ENCODE measurements at regions not wholly inside any gene's neighbourhood (a gene's known extent, or its start where the extent isn't known, plus 50 kb on each side); places are given as distances from the start of the nearest gene placed in this dataset.

DNA sequence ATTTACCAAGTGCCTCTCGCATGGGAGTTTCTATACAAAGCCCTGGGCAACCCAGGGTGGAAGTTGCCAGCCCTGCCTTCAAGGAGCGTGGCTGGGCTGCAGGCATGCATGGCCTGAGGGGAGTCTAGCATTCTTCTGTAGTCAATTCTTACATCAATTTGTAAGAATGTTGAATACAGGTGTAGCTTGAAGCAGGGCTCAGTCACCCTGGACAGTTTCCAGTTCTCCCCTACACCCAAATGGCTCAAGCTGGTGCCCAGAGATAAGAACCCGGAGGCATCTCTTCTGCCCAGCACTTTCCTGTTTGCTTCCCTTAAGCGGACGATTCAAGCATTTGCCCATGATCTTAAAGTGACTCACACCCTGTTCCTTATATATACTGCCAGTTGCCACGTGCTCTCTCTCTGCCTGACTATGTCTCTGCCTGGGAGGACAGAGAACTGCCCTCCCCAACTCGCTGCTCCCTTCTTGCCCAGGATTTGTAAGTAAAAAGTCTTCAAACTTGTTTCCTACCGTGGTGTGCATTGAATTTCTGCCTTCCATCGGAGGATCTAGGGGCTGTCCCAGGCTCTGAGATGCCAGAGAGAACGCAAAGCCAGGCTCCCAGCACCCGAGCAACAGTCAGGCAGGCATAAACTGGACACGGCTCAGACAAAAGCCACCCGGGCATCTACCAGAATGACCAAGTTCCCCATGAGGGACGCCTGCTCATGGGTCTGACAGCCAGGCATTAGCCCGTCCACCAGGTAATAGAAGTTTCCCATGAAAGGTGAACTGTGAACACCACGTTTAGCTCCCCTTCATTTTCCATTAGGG is 50.9 kb upstream of the AJAP1 start:
- DNase-seq (ENCODE audit: low read depth in 2 of 2): no peak

Data from stimulated activated CD4-positive, alpha-beta T cell treated with anti-CD3 and anti-CD28 coated beads, Interleukin-1b, Interleukin-23, amount 100 ng/mL, for 1 hour (primary cell).